MCF 10A (cell line): ENCODE measurements at regions not wholly inside any gene's neighbourhood (a gene's known extent, or its start where the extent isn't known, plus 50 kb on each side); places are given as distances from the start of the nearest gene placed in this dataset.

Source experiments
- BruUV-seq: library from RNA; stranded (reverse); fragments of 400-500 nt; replicated peaks from 2 replicates; lab custom pipeline; 2021; lab: Mats Ljungman, UMichigan
- CTCF ChIA-PET: fragments of 300-600 bp; sonication (Branson Sonifier 250); formaldehyde crosslinking; extraction: SDS; loops from one replicate; lab custom pipeline; 2021; ENCODE audit warnings: antibody characterized with exemption, inconsistent platforms; lab: Yijun Ruan, JAX
- POLR2A ChIA-PET: fragments of 300-600, 350-650 bp; sonication (Branson Sonifier 250); formaldehyde crosslinking; extraction: SDS; loops from one replicate; lab custom pipeline; 2020; ENCODE audit warnings: antibody characterized with exemption, inconsistent platforms; lab: Yijun Ruan, JAX
- DNase-seq: peaks from one replicate; pipeline ENCODE4 v3.0.0-alpha.2; 2018; ENCODE audit not compliant: unreplicated experiment
- H3K27ac Mint-ChIP-seq: one replicate; pipeline ENCODE4 v1.8.0; 2022; ENCODE audit warnings: mild to moderate bottlenecking, low read depth, mixed read lengths; ENCODE audit not compliant: unreplicated experiment
- H3K27me3 Mint-ChIP-seq: one replicate; pipeline ENCODE4 v1.8.0; 2022; ENCODE audit warnings: mixed read lengths; ENCODE audit not compliant: insufficient read depth, unreplicated experiment
- H3K36me3 Mint-ChIP-seq: one replicate; pipeline ENCODE4 v1.8.0; 2022; ENCODE audit warnings: mild to moderate bottlenecking, moderate library complexity, mixed read lengths; ENCODE audit not compliant: insufficient read depth, unreplicated experiment
- H3K4me1 Mint-ChIP-seq: one replicate; pipeline ENCODE4 v1.8.0; 2022; ENCODE audit warnings: mixed read lengths; ENCODE audit not compliant: insufficient read depth, unreplicated experiment
- H3K4me3 Mint-ChIP-seq: one replicate; pipeline ENCODE4 v1.8.0; 2022; ENCODE audit warnings: mild to moderate bottlenecking, moderate library complexity, mixed read lengths; ENCODE audit not compliant: unreplicated experiment
- H3K9me3 Mint-ChIP-seq: one replicate; pipeline ENCODE4 v1.8.0; 2022; ENCODE audit warnings: mixed read lengths; ENCODE audit not compliant: unreplicated experiment
- CTCF ChIP-seq: fragments of 200-600 bp; IDR thresholded peaks from one replicate; pipeline ENCODE4 v1.8.0; 2022; ENCODE audit warnings: antibody characterized with exemption, mild to moderate bottlenecking; ENCODE audit not compliant: unreplicated experiment
- intact Hi-C: fragments of 100-400 bp; cut with micrococcal nuclease; formaldehyde crosslinking; loops from 2 replicates; pipeline ENCODE4 v1.14.1; 2022

- Mint-ChIP-seq H3K4me3 (no peak overlapping the region), H3K27me3 (no peaks in the 10 kb centered on the region), H3K27ac (no peak overlapping the region), H3K9me3 (no peaks in the 10 kb centered on the region), H3K4me1 (peaks cover 11% of the 10 kb centered on the region), H3K36me3 (no peaks in the 10 kb centered on the region)
- intact Hi-C loops: no loop called here
- TF ChIP-seq CTCF: no peak
- no TSS peak for BruUV-seq
- CTCF ChIA-PET: no interaction called here
- no peak for DNase-seq
- POLR2A ChIA-PET: interaction anchor here (0.6 kb wide), 1 partner anchor 106 kb away, joined by 3 read pairs; no protein-coding TSS in a partner anchor
These were observed 71.3 kb upstream of the UBE2E1 start for GRCh38 chr3:23734481-23734880.

GRCh38 chr3:23735062-23735461 is 70.7 kb upstream of the UBE2E1 start:
- Mint-ChIP-seq H3K9me3 (no peaks in the 10 kb centered on the region), H3K4me3 (no peak overlapping the region), H3K27me3 (no peaks in the 10 kb centered on the region), H3K4me1 (peaks cover 16% of the 10 kb centered on the region), H3K27ac (no peak overlapping the region), H3K36me3 (no peaks in the 10 kb centered on the region)
- no peak for DNase-seq
- TF ChIP-seq CTCF: no peak
- CTCF ChIA-PET: no interaction called here
- no TSS peak for BruUV-seq
- intact Hi-C loops: no loop called here
- POLR2A ChIA-PET: interaction anchor here (1.2 kb wide), 1 partner anchor 77 kb away, joined by 3 read pairs; no protein-coding TSS in a partner anchor

- BruUV-seq: no TSS peak
- intact Hi-C loops: no loop called here
- H3K36me3 Mint-ChIP-seq: no peaks in the 10 kb centered on the region
- H3K27ac Mint-ChIP-seq: no peak overlapping the region
- no peaks in the 10 kb centered on the region for H3K9me3 Mint-ChIP-seq
- no peak for DNase-seq
- ChIA-PET POLR2A (interaction anchor here (0.6 to 1.2 kb wide), 4 partner anchors 77 to 566 kb away, joined by 3 to 5 read pairs (median 3); no protein-coding TSS in a partner anchor), CTCF (interaction anchor here (0.6 kb wide), 1 partner anchor 15 kb away, joined by 5 read pairs; no protein-coding TSS in a partner anchor)
- no peak for TF ChIP-seq CTCF
- no peak overlapping the region for H3K4me3 Mint-ChIP-seq
- H3K4me1 Mint-ChIP-seq: peaks cover 20% of the 10 kb centered on the region
- no peaks in the 10 kb centered on the region for H3K27me3 Mint-ChIP-seq
These were observed 70.0 kb upstream of the UBE2E1 start for GRCh38 chr3:23735535-23736326.

- DNase-seq: no peak
- BruUV-seq: no TSS peak
- no peak for TF ChIP-seq CTCF
- intact Hi-C loops: no loop called here
- ChIA-PET POLR2A (interaction anchor here (0.7 to 1.3 kb wide), 5 partner anchors 10 to 534 kb away, joined by 3 to 8 read pairs (median 4); no protein-coding TSS in a partner anchor), CTCF (interaction anchor here (0.7 kb wide), 2 partner anchors 22 to 72 kb away, joined by 3 to 4 read pairs; no protein-coding TSS in a partner anchor)
- peak overlapping the region; percentile 33 for H3K4me3 Mint-ChIP-seq
- H3K27me3 Mint-ChIP-seq: no peaks in the 10 kb centered on the region
- peaks cover 31% of the 10 kb centered on the region for H3K4me1 Mint-ChIP-seq
- no peaks in the 10 kb centered on the region for H3K36me3 Mint-ChIP-seq
- no peaks in the 10 kb centered on the region for H3K9me3 Mint-ChIP-seq
- H3K27ac Mint-ChIP-seq: peak overlapping the region; percentile 83
These were observed 66.8 kb upstream of the UBE2E1 start for GRCh38 chr3:23738944-23739343.
